ENCODE measurements at regions not wholly inside any gene's neighbourhood (a gene's known extent, or its start where the extent isn't known, plus 50 kb on each side); places are given as distances from the start of the nearest gene placed in this dataset.
"Not testable (repeated sequence)": the region's sequence is repeated elsewhere in the genome, so short reads cannot be mapped to it uniquely, and the experiment has no call there.

DNA sequence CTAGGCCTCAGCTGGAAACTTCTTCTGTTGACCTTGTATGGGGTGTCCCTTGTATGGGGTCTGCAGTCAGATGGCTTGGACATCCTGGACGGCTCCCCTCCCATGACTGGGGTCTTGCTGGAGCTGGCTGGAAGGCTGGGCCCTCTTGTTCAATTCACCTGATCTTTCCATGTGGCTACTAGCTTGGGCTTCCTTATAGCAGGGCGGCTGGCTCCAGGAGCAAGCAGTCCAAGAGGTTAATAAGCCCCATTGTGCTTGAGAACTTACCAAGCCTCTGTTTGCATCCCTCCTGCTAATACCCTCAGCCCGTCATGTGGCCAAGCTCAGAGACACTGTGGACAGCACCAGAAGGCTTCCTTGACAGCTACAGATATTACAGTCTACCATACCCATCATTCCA is 111.6 kb upstream of the NPAS2 start:
- Histone ChIP-seq H3K9me3 (replicated peaks; ENCODE audit: insufficient read depth, low read length) (no peaks in the 10 kb centered on the region), H3K9me2 (replicated peaks; ENCODE audit: insufficient read depth, low read length) (no peaks in the 10 kb centered on the region), H3K27me3 (replicated peaks; ENCODE audit: insufficient read depth, low read length) (no peaks in the 10 kb centered on the region), H3K79me2 (ENCODE audit: low read length) (no peaks in the 10 kb centered on the region), H3K4me2 (ENCODE audit: low read depth, low read length) (no peak overlapping the region), H2AFZ (ENCODE audit: low read length) (no peak overlapping the region), H3K9ac (ENCODE audit: low read length) (no peak overlapping the region), H3K27ac (ENCODE audit: low read length) (no peak overlapping the region), H3K4me1 (ENCODE audit: low read length) (no peaks in the 10 kb centered on the region), H4K20me1 (ENCODE audit: insufficient read depth, low read length) (no peaks in the 10 kb centered on the region), H3K4me3 (ENCODE audit: low read length) (no peak overlapping the region), H3F3A (ENCODE audit: insufficient read depth, low read length) (no peaks in the 10 kb centered on the region), H3K36me3 (replicated peaks; ENCODE audit: insufficient read depth, low read length) (no peaks in the 10 kb centered on the region)
- DNase-seq = no peak
- TF ChIP-seq, protein P1, sequence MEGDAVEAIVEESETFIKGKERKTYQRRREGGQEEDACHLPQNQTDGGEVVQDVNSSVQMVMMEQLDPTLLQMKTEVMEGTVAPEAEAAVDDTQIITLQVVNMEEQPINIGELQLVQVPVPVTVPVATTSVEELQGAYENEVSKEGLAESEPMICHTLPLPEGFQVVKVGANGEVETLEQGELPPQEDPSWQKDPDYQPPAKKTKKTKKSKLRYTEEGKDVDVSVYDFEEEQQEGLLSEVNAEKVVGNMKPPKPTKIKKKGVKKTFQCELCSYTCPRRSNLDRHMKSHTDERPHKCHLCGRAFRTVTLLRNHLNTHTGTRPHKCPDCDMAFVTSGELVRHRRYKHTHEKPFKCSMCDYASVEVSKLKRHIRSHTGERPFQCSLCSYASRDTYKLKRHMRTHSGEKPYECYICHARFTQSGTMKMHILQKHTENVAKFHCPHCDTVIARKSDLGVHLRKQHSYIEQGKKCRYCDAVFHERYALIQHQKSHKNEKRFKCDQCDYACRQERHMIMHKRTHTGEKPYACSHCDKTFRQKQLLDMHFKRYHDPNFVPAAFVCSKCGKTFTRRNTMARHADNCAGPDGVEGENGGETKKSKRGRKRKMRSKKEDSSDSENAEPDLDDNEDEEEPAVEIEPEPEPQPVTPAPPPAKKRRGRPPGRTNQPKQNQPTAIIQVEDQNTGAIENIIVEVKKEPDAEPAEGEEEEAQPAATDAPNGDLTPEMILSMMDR (IDR thresholded peaks at IDR 0.05; ENCODE audit: low read length) = no peak
- TF ChIP-seq EZH2 (optimal IDR thresholded peaks at IDR 0.05; ENCODE audit: low read depth, low read length) (no peak), EZH2phosphoT487 (IDR thresholded peaks at IDR 0.05; ENCODE audit: low read length) (no peak)

DNA sequence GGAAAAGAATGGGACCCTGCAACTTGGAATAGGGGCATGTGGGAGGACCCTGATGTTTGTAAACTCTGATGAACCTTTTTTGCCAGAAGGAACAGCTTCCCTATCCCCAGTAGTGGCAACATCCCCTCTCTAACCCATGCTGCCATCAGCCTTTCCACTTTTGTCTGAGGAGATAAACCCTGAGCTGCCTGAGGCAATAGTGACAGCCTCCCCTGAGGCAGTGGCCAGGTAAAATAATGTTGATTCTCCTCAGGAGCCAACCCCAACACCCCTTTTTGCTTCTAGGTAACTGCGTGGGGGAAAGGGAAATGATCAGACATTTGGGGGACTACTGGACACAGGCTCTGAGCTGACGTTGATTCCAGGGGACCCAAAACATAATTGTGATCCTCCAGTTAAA is 106.8 kb upstream of the NPAS2 start:
- no peaks in the 10 kb centered on the region for H4K20me1 ChIP-seq (ENCODE audit: insufficient read depth, low read length)
- no peaks in the 10 kb centered on the region for H3K4me1 ChIP-seq (ENCODE audit: low read length)
- no peak for TF ChIP-seq EZH2phosphoT487 (IDR thresholded peaks at IDR 0.05; ENCODE audit: low read length)
- TF ChIP-seq EZH2 (optimal IDR thresholded peaks at IDR 0.05; ENCODE audit: low read depth, low read length) = no peak
- TF ChIP-seq, protein P1 (IDR thresholded peaks at IDR 0.05; ENCODE audit: low read length) = no peak
- H3K27ac ChIP-seq (ENCODE audit: low read length) = no peak overlapping the region
- H3F3A ChIP-seq (ENCODE audit: insufficient read depth, low read length) = no peaks in the 10 kb centered on the region
- H3K27me3 ChIP-seq (replicated peaks; ENCODE audit: insufficient read depth, low read length) = no peaks in the 10 kb centered on the region
- H3K4me3 ChIP-seq (ENCODE audit: low read length) = no peak overlapping the region
- no peak for DNase-seq
- no peaks in the 10 kb centered on the region for H3K9me2 ChIP-seq (replicated peaks; ENCODE audit: insufficient read depth, low read length)
- H3K9me3 ChIP-seq (replicated peaks; ENCODE audit: insufficient read depth, low read length) = no peaks in the 10 kb centered on the region
- H3K36me3 ChIP-seq (replicated peaks; ENCODE audit: insufficient read depth, low read length) = no peaks in the 10 kb centered on the region
- H3K4me2 ChIP-seq (ENCODE audit: low read depth, low read length) = no peak overlapping the region
- no peaks in the 10 kb centered on the region for H3K79me2 ChIP-seq (ENCODE audit: low read length)
- H2AFZ ChIP-seq (ENCODE audit: low read length) = no peak overlapping the region
- no peak overlapping the region for H3K9ac ChIP-seq (ENCODE audit: low read length)

DNA sequence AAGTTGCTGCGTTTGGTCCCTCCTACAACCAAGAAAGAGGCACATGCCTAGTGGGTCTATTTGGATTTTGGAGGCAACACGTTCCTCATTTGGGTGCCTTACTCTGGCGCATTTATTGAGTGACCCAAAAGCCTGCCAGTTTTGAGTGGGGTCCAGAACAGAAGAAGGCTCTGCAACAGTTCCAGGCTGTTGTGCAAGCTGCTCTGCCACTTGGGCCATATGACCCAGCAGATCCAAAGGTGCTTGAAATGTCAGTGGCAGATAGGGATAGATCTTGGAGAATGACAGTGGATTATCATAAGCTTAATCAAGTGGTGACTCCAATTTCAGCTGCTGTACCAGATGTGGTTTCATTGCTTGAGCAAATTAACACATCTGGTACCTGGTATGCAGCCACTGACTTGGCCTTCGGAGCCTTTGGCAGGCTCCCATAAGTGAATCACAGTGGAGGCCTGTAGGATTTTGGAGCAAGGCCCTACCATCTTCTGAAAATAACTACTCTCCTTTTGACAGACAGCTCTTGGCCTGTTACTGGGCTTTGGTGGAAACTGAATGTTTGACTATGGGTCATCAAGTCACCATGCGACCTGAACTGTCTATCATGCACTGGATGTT is 105.4 kb upstream of the NPAS2 start:
- not testable (repeated sequence) for H3K9me2 ChIP-seq (replicated peaks; ENCODE audit: insufficient read depth, low read length); H3F3A ChIP-seq (ENCODE audit: insufficient read depth, low read length); H3K79me2 ChIP-seq (ENCODE audit: low read length); H3K4me1 ChIP-seq (ENCODE audit: low read length); H3K27ac ChIP-seq (ENCODE audit: low read length); H2AFZ ChIP-seq (ENCODE audit: low read length); H3K4me3 ChIP-seq (ENCODE audit: low read length); H3K36me3 ChIP-seq (replicated peaks; ENCODE audit: insufficient read depth, low read length); H3K9me3 ChIP-seq (replicated peaks; ENCODE audit: insufficient read depth, low read length); H3K4me2 ChIP-seq (ENCODE audit: low read depth, low read length); H4K20me1 ChIP-seq (ENCODE audit: insufficient read depth, low read length); H3K9ac ChIP-seq (ENCODE audit: low read length); DNase-seq; H3K27me3 ChIP-seq (replicated peaks; ENCODE audit: insufficient read depth, low read length)

DNA sequence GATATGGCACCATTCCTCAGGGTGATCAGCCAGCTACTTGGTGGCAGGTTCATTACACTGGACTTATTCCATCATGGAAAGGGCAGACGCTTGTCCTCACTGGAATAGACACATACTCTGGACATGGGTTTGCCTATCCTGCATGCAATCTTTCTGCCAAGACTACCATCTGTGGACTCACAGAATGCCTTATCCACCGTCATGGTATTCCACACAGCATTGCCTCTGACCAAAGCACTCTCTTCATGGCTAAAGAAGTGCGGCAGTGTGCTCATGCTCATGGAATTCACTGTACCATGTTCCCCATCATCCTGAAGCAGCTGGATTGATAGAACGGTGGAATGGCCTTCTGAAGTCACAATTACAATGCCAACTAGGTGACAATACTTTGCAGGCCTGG is 104.1 kb upstream of the NPAS2 start:
- H3K79me2 ChIP-seq (ENCODE audit: low read length); H4K20me1 ChIP-seq (ENCODE audit: insufficient read depth, low read length): not testable (repeated sequence)

More for the DNA sequence above, 104.1 kb upstream of the NPAS2 start:
- not testable (repeated sequence) for H3K27ac ChIP-seq (ENCODE audit: low read length); H3K9me3 ChIP-seq (replicated peaks; ENCODE audit: insufficient read depth, low read length); DNase-seq; H3F3A ChIP-seq (ENCODE audit: insufficient read depth, low read length); H3K9ac ChIP-seq (ENCODE audit: low read length); H3K4me1 ChIP-seq (ENCODE audit: low read length); H2AFZ ChIP-seq (ENCODE audit: low read length); H3K36me3 ChIP-seq (replicated peaks; ENCODE audit: insufficient read depth, low read length); H3K9me2 ChIP-seq (replicated peaks; ENCODE audit: insufficient read depth, low read length); H3K27me3 ChIP-seq (replicated peaks; ENCODE audit: insufficient read depth, low read length); H3K4me3 ChIP-seq (ENCODE audit: low read length); H3K4me2 ChIP-seq (ENCODE audit: low read depth, low read length)

Data from MM.1S (cell line).